Endometrium (tissue), 2 donors: ENCODE measurements at regions not wholly inside any gene's neighbourhood (a gene's known extent, or its start where the extent isn't known, plus 50 kb on each side); places are given as distances from the start of the nearest gene placed in this dataset.
"Not testable (repeated sequence)": the region's sequence is repeated elsewhere in the genome, so short reads cannot be mapped to it uniquely, and the experiment has no call there.

ENCODE experiments used
- FAIRE-seq: peaks from 2 replicates; lab custom pipeline; 2012; peaks lifted over from hg19 to GRCh38; lab: Jason Lieb, UNC
- donor health status: control.
- donor health status: control.

- no peak for FAIRE-seq
These were observed 761.8 kb upstream of the MBL2 start for GRCh38 chr10:53534428-53534827.

GRCh38 chr10:53528974-53529373, 756.4 kb upstream of the MBL2 start:
- FAIRE-seq = no peak

- no peak for FAIRE-seq
These were observed 748.5 kb upstream of the MBL2 start for GRCh38 chr10:53521046-53521445.

GRCh38 chr10:53508197-53508596, 735.6 kb upstream of the MBL2 start:
- FAIRE-seq = no peak

GRCh38 chr10:53504492-53504891, 731.9 kb upstream of the MBL2 start:
- FAIRE-seq = not testable (repeated sequence)

- FAIRE-seq = peak; percentile 90
These were observed 719.2 kb upstream of the MBL2 start for GRCh38 chr10:53491774-53492173.

- peak; percentile 43 for FAIRE-seq
These were observed 718.0 kb upstream of the MBL2 start for GRCh38 chr10:53490553-53490952.

- no peak for FAIRE-seq
These were observed 717.0 kb upstream of the MBL2 start for GRCh38 chr10:53489335-53490182.

- no peak for FAIRE-seq
These were observed 714.7 kb upstream of the MBL2 start for GRCh38 chr10:53487019-53487983.

- not testable (repeated sequence) for FAIRE-seq
These were observed 712.8 kb upstream of the MBL2 start for GRCh38 chr10:53485422-53485821.

GRCh38 chr10:53479365-53479764, 706.8 kb upstream of the MBL2 start:
- no peak for FAIRE-seq

- no peak for FAIRE-seq
These were observed 704.7 kb upstream of the MBL2 start for GRCh38 chr10:53477313-53477675.

GRCh38 chr10:53476650-53477312, 704.2 kb upstream of the MBL2 start:
- FAIRE-seq = no peak

GRCh38 chr10:53469383-53469782, 696.8 kb upstream of the MBL2 start:
- no peak for FAIRE-seq

- no peak for FAIRE-seq
These were observed 691.0 kb upstream of the MBL2 start for GRCh38 chr10:53463539-53463938.

- FAIRE-seq = no peak
These were observed 685.4 kb upstream of the MBL2 start for GRCh38 chr10:53458007-53458406.

GRCh38 chr10:53453196-53453595, 680.6 kb upstream of the MBL2 start:
- FAIRE-seq = no peak

GRCh38 chr10:53447576-53447975, 675.0 kb upstream of the MBL2 start:
- FAIRE-seq = no peak

- FAIRE-seq = no peak
These were observed 669.3 kb upstream of the MBL2 start for GRCh38 chr10:53441843-53442242.

- FAIRE-seq = no peak
These were observed 668.0 kb upstream of the MBL2 start for GRCh38 chr10:53440601-53441000.

GRCh38 chr10:53439075-53439474, 666.5 kb upstream of the MBL2 start:
- not testable (repeated sequence) for FAIRE-seq

GRCh38 chr10:53434413-53434812, 661.8 kb upstream of the MBL2 start:
- FAIRE-seq = no peak

- no peak for FAIRE-seq
These were observed 659.5 kb upstream of the MBL2 start for GRCh38 chr10:53432035-53432434.
